DND-41 (cell line): ENCODE measurements at regions not wholly inside any gene's neighbourhood (a gene's known extent, or its start where the extent isn't known, plus 50 kb on each side); places are given as distances from the start of the nearest gene placed in this dataset.

Experiments
- ATAC-seq: fragments of 200-7000 bp; cut with Tn5 transposase; 3 replicates; pipeline ENCODE4 v1.9.1; 2021; ENCODE audit warnings: low read depth; ENCODE audit not compliant: insufficient read depth
- DNase-seq: peaks from one replicate; pipeline ENCODE4 v3.0.0-alpha.2; 2020
- H2AFZ ChIP-seq: 2 replicates; pipeline ENCODE4 v1.6.0; 2012; ENCODE audit warnings: low read depth, low read length
- H3K27ac ChIP-seq: 2 replicates; pipeline ENCODE4 v1.5.1; 2012; ENCODE audit warnings: low read length, inconsistent platforms
- H3K27me3 ChIP-seq: fragments of 200-600 bp; sonication (generic); 2 replicates; pipeline ENCODE4 v1.6.0; 2012; ENCODE audit warnings: low read length, mild to moderate bottlenecking, inconsistent platforms; ENCODE audit not compliant: insufficient read depth, poor library complexity
- H3K36me3 ChIP-seq: 2 replicates; pipeline ENCODE4 v1.5.1; 2012; ENCODE audit warnings: low read length, inconsistent platforms; ENCODE audit not compliant: insufficient read depth
- H3K4me1 ChIP-seq: 2 replicates; pipeline ENCODE4 v1.5.1; 2012; ENCODE audit warnings: mild to moderate bottlenecking, low read length; ENCODE audit not compliant: insufficient read depth
- H3K4me2 ChIP-seq: 2 replicates; pipeline ENCODE4 v1.6.0; 2012; ENCODE audit warnings: mild to moderate bottlenecking, moderate library complexity, low read length, inconsistent platforms; ENCODE audit not compliant: insufficient read depth
- H3K4me3 ChIP-seq, 2 experiments: fragments of 200-600 bp in 1 of 2; shearing (Covaris generic) in 1 of 2; 2 replicates each; pipeline ENCODE4 v1.5.1; 2012 to 2016; ENCODE audit warnings: inconsistent platforms in 2 of 2, low read length in 2 of 2, mild to moderate bottlenecking in 2 of 2, low read depth in 1 of 2, moderate library complexity in 1 of 2
- H3K79me2 ChIP-seq: 2 replicates; pipeline ENCODE4 v1.6.0; 2012; ENCODE audit warnings: low read length, inconsistent platforms; ENCODE audit not compliant: insufficient read depth
- H3K9ac ChIP-seq: 2 replicates; pipeline ENCODE4 v1.6.0; 2012; ENCODE audit warnings: low read depth, mild to moderate bottlenecking, inconsistent platforms, low read length, moderate library complexity
- H3K9me3 ChIP-seq: 2 replicates; pipeline ENCODE4 v1.5.1; 2012; ENCODE audit warnings: low read length, moderate library complexity, mild to moderate bottlenecking, inconsistent platforms; ENCODE audit not compliant: insufficient read depth, severe bottlenecking
- H4K20me1 ChIP-seq: 2 replicates; pipeline ENCODE4 v1.6.0; 2012; ENCODE audit warnings: low read length; ENCODE audit not compliant: insufficient read depth
- CTCF ChIP-seq: IDR thresholded peaks from 2 replicates; pipeline ENCODE4 v1.5.1; 2012; ENCODE audit warnings: borderline replicate concordance, low read length, moderate library complexity, mild to moderate bottlenecking; ENCODE audit not compliant: poor library complexity, severe bottlenecking; ENCODE audit errors: extremely low read depth
- EZH2 ChIP-seq: IDR thresholded peaks from 3 replicates; pipeline ENCODE4 v1.6.1; 2012; ENCODE audit warnings: borderline replicate concordance, low read depth, mild to moderate bottlenecking, moderate library complexity, low read length, inconsistent platforms; ENCODE audit not compliant: severe bottlenecking

- Histone ChIP-seq H3K79me2 (no peaks in the 10 kb centered on the region), H3K27ac (no peak overlapping the region), H3K27me3 (peaks cover 27% of the 10 kb centered on the region), H3K4me1 (no peaks in the 10 kb centered on the region), H2AFZ (no peak overlapping the region), H3K36me3 (no peaks in the 10 kb centered on the region), H3K9ac (no peak overlapping the region), H3K9me3 (no peaks in the 10 kb centered on the region), H3K4me2 (no peak overlapping the region), H3K4me3 (no peak overlapping the region), H4K20me1 (no peaks in the 10 kb centered on the region)
- ATAC-seq (no peak), DNase-seq (no peak)
- TF ChIP-seq CTCF, result no peak
- TF ChIP-seq EZH2, result no peak
These were observed 81.9 kb downstream of the RAMP3 start for GRCh38 chr7:45239486-45239885.

GRCh38 chr7:45240273-45240771 lies 82.7 kb downstream of the RAMP3 start:
- TF ChIP-seq CTCF (no peak), EZH2 (no peak)
- no peaks in the 10 kb centered on the region for H3K79me2 ChIP-seq
- H3K4me2 ChIP-seq, result no peak overlapping the region
- no peaks in the 10 kb centered on the region for H3K4me1 ChIP-seq
- DNase-seq (no peak), ATAC-seq (no peak)
- H2AFZ ChIP-seq, result no peak overlapping the region
- H3K9me3 ChIP-seq, result no peaks in the 10 kb centered on the region
- no peak overlapping the region for H3K4me3 ChIP-seq
- H3K36me3 ChIP-seq, result no peaks in the 10 kb centered on the region
- peaks cover 27% of the 10 kb centered on the region for H3K27me3 ChIP-seq
- no peak overlapping the region for H3K27ac ChIP-seq
- no peak overlapping the region for H3K9ac ChIP-seq
- no peaks in the 10 kb centered on the region for H4K20me1 ChIP-seq

- Histone ChIP-seq H3K27me3 (peaks cover 27% of the 10 kb centered on the region), H3K9me3 (no peaks in the 10 kb centered on the region), H4K20me1 (no peaks in the 10 kb centered on the region), H3K4me3 (no peak overlapping the region), H2AFZ (no peak overlapping the region), H3K4me1 (no peaks in the 10 kb centered on the region), H3K36me3 (no peaks in the 10 kb centered on the region), H3K79me2 (no peaks in the 10 kb centered on the region), H3K27ac (no peak overlapping the region), H3K4me2 (no peak overlapping the region), H3K9ac (no peak overlapping the region)
- no peak for ATAC-seq
- no peak for DNase-seq
- TF ChIP-seq CTCF, result no peak
- no peak for TF ChIP-seq EZH2
These were observed 83.3 kb downstream of the RAMP3 start for GRCh38 chr7:45240926-45241325.
